Activated naive CD4-positive, alpha-beta T cell treated with anti-CD3 and anti-CD28 coated beads, Interleukin-2, amount 10 ng/mL, durations not matched to agents 7 days and 5 days (primary cell): ENCODE measurements at regions not wholly inside any gene's neighbourhood (a gene's known extent, or its start where the extent isn't known, plus 50 kb on each side); places are given as distances from the start of the nearest gene placed in this dataset.

ENCODE experiments used
- CTCF ChIA-PET: fragments of 350-600 bp; sonication (Branson Sonifier 250); formaldehyde crosslinking; loops from one replicate; lab custom pipeline; 2021; ENCODE audit warnings: antibody characterized with exemption; lab: Charles Lee
- DNase-seq: peaks from one replicate; pipeline ENCODE4 v3.0.0-alpha.2; 2020
- H3K27ac Mint-ChIP-seq: one replicate; pipeline ENCODE4 v1.8.0; 2021; ENCODE audit warnings: mild to moderate bottlenecking, moderate library complexity, mixed read lengths
- H3K27me3 Mint-ChIP-seq: one replicate; pipeline ENCODE4 v1.8.0; 2021; ENCODE audit warnings: mild to moderate bottlenecking, mixed read lengths
- H3K36me3 Mint-ChIP-seq: one replicate; pipeline ENCODE4 v1.8.0; 2021; ENCODE audit warnings: mixed read lengths
- H3K4me1 Mint-ChIP-seq: one replicate; pipeline ENCODE4 v1.8.0; 2021; ENCODE audit warnings: mixed read lengths
- H3K4me3 Mint-ChIP-seq: one replicate; pipeline ENCODE4 v1.8.0; 2021; ENCODE audit warnings: mild to moderate bottlenecking, moderate library complexity, mixed read lengths
- H3K9me3 Mint-ChIP-seq: one replicate; pipeline ENCODE4 v1.8.0; 2021; ENCODE audit warnings: mixed read lengths

GRCh38 chr16:48930951-48931553 is 321.1 kb upstream of the N4BP1 start:
- Mint-ChIP-seq H3K4me1 (no peaks in the 10 kb centered on the region), H3K36me3 (no peaks in the 10 kb centered on the region), H3K27ac (no peak overlapping the region), H3K9me3 (peaks cover 10% of the 10 kb centered on the region), H3K4me3 (no peak overlapping the region), H3K27me3 (no peaks in the 10 kb centered on the region)
- CTCF ChIA-PET = no interaction called here
- DNase-seq = no peak

- no peak overlapping the region for H3K4me3 Mint-ChIP-seq
- H3K27me3 Mint-ChIP-seq = no peaks in the 10 kb centered on the region
- H3K27ac Mint-ChIP-seq = no peak overlapping the region
- DNase-seq = no peak
- no peaks in the 10 kb centered on the region for H3K4me1 Mint-ChIP-seq
- no peaks in the 10 kb centered on the region for H3K9me3 Mint-ChIP-seq
- H3K36me3 Mint-ChIP-seq = no peaks in the 10 kb centered on the region
- CTCF ChIA-PET = no interaction called here
Measured at GRCh38 chr16:48919791-48920190, 309.8 kb upstream of the N4BP1 start.

GRCh38 chr16:48918520-48919258 is 308.7 kb upstream of the N4BP1 start:
- no peaks in the 10 kb centered on the region for H3K27me3 Mint-ChIP-seq
- CTCF ChIA-PET = no interaction called here
- no peak overlapping the region for H3K27ac Mint-ChIP-seq
- no peaks in the 10 kb centered on the region for H3K4me1 Mint-ChIP-seq
- no peaks in the 10 kb centered on the region for H3K36me3 Mint-ChIP-seq
- no peak overlapping the region for H3K4me3 Mint-ChIP-seq
- DNase-seq = no peak
- no peaks in the 10 kb centered on the region for H3K9me3 Mint-ChIP-seq

DNA sequence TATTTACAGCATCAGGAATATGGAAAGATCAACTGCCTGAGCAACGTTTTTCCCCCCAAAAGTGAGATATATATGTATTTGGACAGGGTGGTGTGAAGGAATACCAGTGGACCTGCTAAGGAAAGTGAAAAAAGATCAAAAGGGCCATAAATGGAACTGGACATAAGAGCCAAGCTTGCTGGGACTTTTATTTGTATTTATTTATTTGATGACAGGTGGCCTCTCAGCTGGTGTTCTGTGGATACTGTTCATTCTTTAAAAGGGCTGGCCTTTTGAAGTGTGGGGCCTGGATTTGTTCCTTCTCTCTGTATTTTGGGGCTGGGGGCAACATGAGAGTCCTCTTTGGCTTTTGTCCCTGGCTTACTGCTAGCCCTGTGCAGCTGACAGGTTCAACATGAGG is 306.6 kb upstream of the N4BP1 start:
- H3K9me3 Mint-ChIP-seq = no peaks in the 10 kb centered on the region
- no peak overlapping the region for H3K4me3 Mint-ChIP-seq
- H3K27me3 Mint-ChIP-seq = no peaks in the 10 kb centered on the region
- CTCF ChIA-PET = no interaction called here
- no peaks in the 10 kb centered on the region for H3K36me3 Mint-ChIP-seq
- no peak overlapping the region for H3K27ac Mint-ChIP-seq
- H3K4me1 Mint-ChIP-seq = no peaks in the 10 kb centered on the region
- no peak for DNase-seq

DNA sequence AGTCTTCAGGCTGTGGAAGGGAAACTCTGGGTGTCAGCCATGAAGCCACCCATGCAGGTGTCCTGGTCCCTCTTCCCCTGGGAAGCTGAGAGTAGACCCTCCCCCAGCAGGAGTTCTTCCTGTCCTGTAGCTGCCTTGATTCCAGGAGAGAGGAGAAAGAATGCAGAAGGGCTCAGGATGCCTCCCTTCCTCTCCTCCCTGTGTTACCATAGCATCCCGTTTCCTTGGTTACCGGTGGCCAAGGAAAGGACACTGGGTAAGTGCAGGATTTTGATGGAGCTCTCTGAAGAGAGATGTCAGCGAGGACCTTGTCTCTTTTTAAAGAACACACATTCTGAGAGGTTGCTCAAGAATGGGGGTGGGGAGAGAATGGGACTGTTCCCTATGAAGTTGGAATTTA is 304.1 kb upstream of the N4BP1 start:
- no peaks in the 10 kb centered on the region for H3K4me1 Mint-ChIP-seq
- H3K36me3 Mint-ChIP-seq = no peaks in the 10 kb centered on the region
- CTCF ChIA-PET = no interaction called here
- H3K27me3 Mint-ChIP-seq = no peaks in the 10 kb centered on the region
- no peak overlapping the region for H3K4me3 Mint-ChIP-seq
- no peak overlapping the region for H3K27ac Mint-ChIP-seq
- no peaks in the 10 kb centered on the region for H3K9me3 Mint-ChIP-seq
- no peak for DNase-seq

GRCh38 chr16:48913384-48913783 is 303.4 kb upstream of the N4BP1 start:
- no peak for DNase-seq
- CTCF ChIA-PET = no interaction called here
- Mint-ChIP-seq H3K9me3 (no peaks in the 10 kb centered on the region), H3K27me3 (no peaks in the 10 kb centered on the region), H3K36me3 (no peaks in the 10 kb centered on the region), H3K4me3 (no peak overlapping the region), H3K27ac (no peak overlapping the region), H3K4me1 (no peaks in the 10 kb centered on the region)

DNA sequence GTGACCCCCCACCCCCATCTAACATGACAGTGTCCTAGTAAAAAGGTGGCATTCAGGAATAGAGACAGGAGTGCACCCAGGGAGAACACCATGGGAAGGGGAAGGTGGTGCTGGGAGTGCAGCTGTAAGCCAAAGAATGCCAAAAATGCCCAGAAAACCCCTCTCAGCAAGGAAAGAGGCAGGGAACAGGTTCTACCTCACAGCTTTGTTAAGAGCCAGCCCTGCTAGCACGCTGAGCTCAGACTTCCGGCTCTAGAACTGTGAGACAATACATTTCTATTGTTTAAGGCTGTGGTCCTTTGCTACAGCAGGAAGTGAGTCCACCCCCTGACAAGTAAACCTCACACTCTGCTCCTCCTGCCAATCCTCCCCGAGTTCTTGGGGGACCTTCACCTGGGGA is 302.4 kb upstream of the N4BP1 start:
- Mint-ChIP-seq H3K4me1 (no peaks in the 10 kb centered on the region), H3K9me3 (no peaks in the 10 kb centered on the region), H3K4me3 (no peak overlapping the region), H3K36me3 (no peaks in the 10 kb centered on the region), H3K27me3 (no peaks in the 10 kb centered on the region), H3K27ac (no peak overlapping the region)
- DNase-seq = no peak
- CTCF ChIA-PET = no interaction called here

- no peak overlapping the region for H3K4me3 Mint-ChIP-seq
- no peaks in the 10 kb centered on the region for H3K9me3 Mint-ChIP-seq
- no peaks in the 10 kb centered on the region for H3K4me1 Mint-ChIP-seq
- CTCF ChIA-PET = no interaction called here
- no peak for DNase-seq
- H3K36me3 Mint-ChIP-seq = no peaks in the 10 kb centered on the region
- H3K27ac Mint-ChIP-seq = no peak overlapping the region
- H3K27me3 Mint-ChIP-seq = no peaks in the 10 kb centered on the region
Measured at GRCh38 chr16:48911700-48912099, 301.7 kb upstream of the N4BP1 start.

DNA sequence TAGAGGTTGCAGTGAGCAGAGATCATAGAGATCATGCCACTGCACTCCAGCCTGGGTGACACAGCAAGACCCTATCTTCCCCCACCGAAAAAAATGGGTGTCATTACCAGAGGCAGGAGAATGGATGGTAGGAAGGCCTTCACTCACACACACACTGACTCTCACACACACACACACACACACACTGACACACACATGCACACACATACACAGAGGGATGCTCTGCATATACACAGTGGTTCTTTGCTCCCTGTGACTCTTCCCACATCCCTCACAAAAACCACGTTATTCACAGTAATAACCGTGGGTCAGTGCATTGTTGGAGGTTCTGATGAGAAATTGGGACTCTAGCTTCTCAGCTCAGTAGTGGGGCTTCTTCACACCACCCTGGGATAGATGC is 300.2 kb upstream of the N4BP1 start:
- DNase-seq = no peak
- H3K27me3 Mint-ChIP-seq = no peaks in the 10 kb centered on the region
- H3K9me3 Mint-ChIP-seq = no peaks in the 10 kb centered on the region
- H3K4me1 Mint-ChIP-seq = no peaks in the 10 kb centered on the region
- H3K4me3 Mint-ChIP-seq = no peak overlapping the region
- no peaks in the 10 kb centered on the region for H3K36me3 Mint-ChIP-seq
- CTCF ChIA-PET = no interaction called here
- no peak overlapping the region for H3K27ac Mint-ChIP-seq

- no peak overlapping the region for H3K4me3 Mint-ChIP-seq
- H3K4me1 Mint-ChIP-seq = no peaks in the 10 kb centered on the region
- no peaks in the 10 kb centered on the region for H3K27me3 Mint-ChIP-seq
- CTCF ChIA-PET = no interaction called here
- no peak for DNase-seq
- no peaks in the 10 kb centered on the region for H3K36me3 Mint-ChIP-seq
- H3K9me3 Mint-ChIP-seq = no peaks in the 10 kb centered on the region
- H3K27ac Mint-ChIP-seq = no peak overlapping the region
Measured at GRCh38 chr16:48909231-48909630, 299.3 kb upstream of the N4BP1 start.

DNA sequence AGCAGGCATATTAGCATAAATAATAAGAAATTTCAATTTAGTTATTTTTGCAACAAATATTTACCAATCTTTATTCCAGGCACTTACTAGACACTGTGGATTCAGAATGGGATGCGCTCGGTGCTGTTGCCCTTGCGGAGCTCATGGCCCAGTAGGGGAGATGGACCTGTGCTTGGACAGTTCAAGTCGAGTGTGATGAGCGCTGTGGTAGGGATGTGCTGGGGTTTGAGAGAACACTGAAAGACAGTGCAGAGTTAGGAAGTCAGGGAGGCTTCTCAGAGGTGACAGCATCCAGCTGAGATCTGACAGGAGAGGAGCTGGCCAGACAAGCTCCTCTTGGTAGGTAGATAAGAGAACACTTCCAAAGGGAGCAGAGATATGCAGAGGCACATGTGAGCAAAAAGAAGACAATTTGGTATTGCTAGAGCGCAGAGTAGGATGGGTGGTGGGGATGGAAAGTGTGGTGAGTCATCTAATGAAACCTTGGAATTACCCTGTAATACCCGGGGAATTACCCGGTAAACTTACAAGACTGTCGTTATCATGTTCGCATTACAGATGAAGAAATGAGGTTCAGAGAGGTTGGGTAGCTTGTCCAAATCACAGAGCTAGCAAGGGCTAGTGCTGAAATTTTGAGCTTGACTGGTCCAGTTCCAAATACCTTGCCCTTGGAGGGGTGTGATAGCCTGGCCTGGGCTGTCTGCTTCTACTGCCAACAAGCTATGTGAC is 298.1 kb upstream of the N4BP1 start:
- Mint-ChIP-seq H3K4me3 (no peak overlapping the region), H3K36me3 (no peaks in the 10 kb centered on the region), H3K4me1 (no peaks in the 10 kb centered on the region), H3K27me3 (no peaks in the 10 kb centered on the region), H3K27ac (no peak overlapping the region), H3K9me3 (no peaks in the 10 kb centered on the region)
- no peak for DNase-seq
- CTCF ChIA-PET = no interaction called here

- no peak for DNase-seq
- no peaks in the 10 kb centered on the region for H3K36me3 Mint-ChIP-seq
- CTCF ChIA-PET = no interaction called here
- no peaks in the 10 kb centered on the region for H3K27me3 Mint-ChIP-seq
- H3K27ac Mint-ChIP-seq = no peak overlapping the region
- no peaks in the 10 kb centered on the region for H3K9me3 Mint-ChIP-seq
- no peaks in the 10 kb centered on the region for H3K4me1 Mint-ChIP-seq
- H3K4me3 Mint-ChIP-seq = no peak overlapping the region
Measured at GRCh38 chr16:48905632-48906505, 295.9 kb upstream of the N4BP1 start.

GRCh38 chr16:48904333-48904732 is 294.4 kb upstream of the N4BP1 start:
- Mint-ChIP-seq H3K27me3 (no peaks in the 10 kb centered on the region), H3K4me1 (no peaks in the 10 kb centered on the region), H3K4me3 (no peak overlapping the region), H3K27ac (no peak overlapping the region), H3K36me3 (no peaks in the 10 kb centered on the region), H3K9me3 (no peaks in the 10 kb centered on the region)
- CTCF ChIA-PET = no interaction called here
- DNase-seq = no peak

DNA sequence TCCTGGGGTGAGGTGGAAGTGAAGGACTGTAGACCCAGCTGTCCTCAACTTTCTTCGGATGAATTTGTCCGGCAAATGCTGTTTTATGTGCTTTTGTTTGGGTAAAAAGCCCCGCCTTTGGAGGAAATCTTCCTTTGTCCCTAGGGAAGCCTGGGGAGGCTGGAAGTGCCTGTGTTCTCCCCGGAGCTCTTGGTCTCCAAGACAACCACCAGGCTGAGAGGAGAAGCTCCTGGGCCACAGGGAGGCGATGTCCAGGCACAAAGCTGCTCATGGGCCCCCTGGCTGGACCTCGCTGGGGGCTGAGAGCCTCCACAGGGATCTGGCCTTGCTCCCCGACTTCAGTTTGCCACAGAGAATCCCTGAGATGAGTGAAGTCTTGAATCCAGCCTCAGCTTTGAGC is 293.1 kb upstream of the N4BP1 start:
- CTCF ChIA-PET = no interaction called here
- Mint-ChIP-seq H3K9me3 (no peaks in the 10 kb centered on the region), H3K27ac (no peak overlapping the region), H3K27me3 (no peaks in the 10 kb centered on the region), H3K4me3 (no peak overlapping the region), H3K4me1 (no peaks in the 10 kb centered on the region), H3K36me3 (no peaks in the 10 kb centered on the region)
- no peak for DNase-seq
